ENCODE measurements at regions not wholly inside any gene's neighbourhood (a gene's known extent, or its start where the extent isn't known, plus 50 kb on each side); places are given as distances from the start of the nearest gene placed in this dataset.
"Not testable (repeated sequence)": the region's sequence is repeated elsewhere in the genome, so short reads cannot be mapped to it uniquely, and the experiment has no call there.

- DNase-seq (ENCODE audit: low spot score) = no peak
Observed at GRCh38 chr1:29767769-29768425, 531.6 kb downstream of the PTPRU start.

- DNase-seq (ENCODE audit: low spot score) = no peak
Observed at GRCh38 chr1:29767088-29767685, 530.9 kb downstream of the PTPRU start.

GRCh38 chr1:29762635-29763034, 526.3 kb downstream of the PTPRU start:
- no peak for DNase-seq (ENCODE audit: low spot score)

GRCh38 chr1:29761159-29761928, 525.0 kb downstream of the PTPRU start:
- DNase-seq (ENCODE audit: low spot score) = no peak

- DNase-seq (ENCODE audit: low spot score) = no peak
Observed at GRCh38 chr1:29760067-29760564, 523.8 kb downstream of the PTPRU start.

GRCh38 chr1:29758781-29759499, 522.6 kb downstream of the PTPRU start:
- no peak for DNase-seq (ENCODE audit: low spot score)

- no peak for DNase-seq (ENCODE audit: low spot score)
Observed at GRCh38 chr1:29757866-29758780, 521.8 kb downstream of the PTPRU start.

GRCh38 chr1:29756901-29757725, 520.8 kb downstream of the PTPRU start:
- DNase-seq (ENCODE audit: low spot score) = no peak

GRCh38 chr1:29756498-29756897, 520.2 kb downstream of the PTPRU start:
- DNase-seq (ENCODE audit: low spot score) = no peak

GRCh38 chr1:29756085-29756484, 519.8 kb downstream of the PTPRU start:
- DNase-seq (ENCODE audit: low spot score) = no peak

GRCh38 chr1:29755412-29756015, 519.2 kb downstream of the PTPRU start:
- not testable (repeated sequence) for DNase-seq (ENCODE audit: low spot score)

- DNase-seq (ENCODE audit: low spot score) = no peak
Observed at GRCh38 chr1:29754573-29755375, 518.5 kb downstream of the PTPRU start.

- DNase-seq (ENCODE audit: low spot score) = no peak
Observed at GRCh38 chr1:29753771-29754572, 517.6 kb downstream of the PTPRU start.

- DNase-seq (ENCODE audit: low spot score) = no peak
Observed at GRCh38 chr1:29753244-29753643, 516.9 kb downstream of the PTPRU start.

- DNase-seq (ENCODE audit: low spot score) = no peak
Observed at GRCh38 chr1:29752141-29752540, 515.8 kb downstream of the PTPRU start.

- no peak for DNase-seq (ENCODE audit: low spot score)
Observed at GRCh38 chr1:29749024-29749945, 513.0 kb downstream of the PTPRU start.

- DNase-seq (ENCODE audit: low spot score) = no peak
Observed at GRCh38 chr1:29747196-29747595, 510.9 kb downstream of the PTPRU start.
